ENCODE measurements at regions not wholly inside any gene's neighbourhood (a gene's known extent, or its start where the extent isn't known, plus 50 kb on each side); places are given as distances from the start of the nearest gene placed in this dataset.

DNA sequence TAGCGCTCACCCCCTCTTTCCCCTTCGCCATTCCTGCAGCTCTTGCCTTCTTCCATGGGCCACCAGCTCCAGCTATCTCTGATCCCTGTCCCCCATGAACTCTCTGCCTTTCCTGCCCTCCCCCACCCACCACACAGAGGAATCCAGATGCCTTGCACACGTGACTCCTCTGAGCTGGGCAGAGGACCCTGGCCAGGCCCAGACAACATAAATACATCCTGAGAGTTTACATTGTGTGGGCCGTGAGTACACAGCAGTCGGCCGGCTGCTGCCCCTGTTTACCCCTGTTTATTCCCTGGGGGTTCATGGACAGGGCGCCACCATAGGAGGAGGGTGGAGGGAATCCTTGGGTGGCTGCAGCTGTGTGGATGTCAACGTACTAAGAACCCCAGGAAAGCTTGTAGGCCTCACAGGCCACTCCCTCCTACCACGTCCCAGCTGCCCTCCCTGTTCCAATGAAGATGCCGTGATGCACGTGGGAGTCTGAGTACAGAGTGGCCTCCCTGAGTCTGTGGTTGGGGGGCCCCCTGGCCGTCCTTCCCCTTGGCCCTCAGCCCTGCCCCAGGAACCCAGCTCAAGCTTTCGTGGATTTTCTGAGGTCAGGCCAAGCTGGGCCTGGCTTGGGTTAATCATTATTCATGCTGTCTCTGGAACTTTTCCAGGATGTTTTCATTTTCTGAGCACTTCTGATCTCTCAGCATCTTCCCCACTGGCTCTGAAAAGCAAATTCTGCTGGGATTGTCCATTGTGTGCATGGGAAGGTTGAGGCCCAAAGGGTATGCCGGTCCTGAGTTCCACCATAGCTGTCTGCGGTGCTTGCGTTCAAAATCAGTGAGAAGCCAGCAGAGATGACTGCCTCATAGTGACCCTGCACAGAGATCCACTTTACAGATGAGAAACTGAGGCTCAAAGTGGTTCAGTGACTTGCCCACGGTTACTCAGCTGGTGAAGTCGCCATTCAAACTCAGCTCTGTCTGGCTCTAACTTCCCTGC is 136.3 kb downstream of the MRPL14 start:
- H3K36me3 ChIP-seq (ENCODE audit: insufficient read depth, low read length) = no peaks in the 10 kb centered on the region
- no peak overlapping the region for H2AFZ ChIP-seq (ENCODE audit: low read depth, low read length)
- ATAC-seq (ENCODE audit: insufficient read depth, low read depth) = peak; percentile 39; the same call in 1 of the 3 replicates
- H4K20me1 ChIP-seq (ENCODE audit: insufficient read depth, low read length) = no peaks in the 10 kb centered on the region
- no peaks in the 10 kb centered on the region for H3K79me2 ChIP-seq (ENCODE audit: insufficient read depth, low read length)
- no peak overlapping the region for H3K9ac ChIP-seq (ENCODE audit: low read depth, low read length)
- H3K4me3 ChIP-seq (ENCODE audit: low read depth in 1 of 2, low read length in 2 of 2) = no peak overlapping the region
- H3K27ac ChIP-seq (ENCODE audit: low read length) = no peak overlapping the region
- no peak for DNase-seq
- no peaks in the 10 kb centered on the region for H3K4me1 ChIP-seq (ENCODE audit: insufficient read depth, low read length)
- TF ChIP-seq, protein P1, sequence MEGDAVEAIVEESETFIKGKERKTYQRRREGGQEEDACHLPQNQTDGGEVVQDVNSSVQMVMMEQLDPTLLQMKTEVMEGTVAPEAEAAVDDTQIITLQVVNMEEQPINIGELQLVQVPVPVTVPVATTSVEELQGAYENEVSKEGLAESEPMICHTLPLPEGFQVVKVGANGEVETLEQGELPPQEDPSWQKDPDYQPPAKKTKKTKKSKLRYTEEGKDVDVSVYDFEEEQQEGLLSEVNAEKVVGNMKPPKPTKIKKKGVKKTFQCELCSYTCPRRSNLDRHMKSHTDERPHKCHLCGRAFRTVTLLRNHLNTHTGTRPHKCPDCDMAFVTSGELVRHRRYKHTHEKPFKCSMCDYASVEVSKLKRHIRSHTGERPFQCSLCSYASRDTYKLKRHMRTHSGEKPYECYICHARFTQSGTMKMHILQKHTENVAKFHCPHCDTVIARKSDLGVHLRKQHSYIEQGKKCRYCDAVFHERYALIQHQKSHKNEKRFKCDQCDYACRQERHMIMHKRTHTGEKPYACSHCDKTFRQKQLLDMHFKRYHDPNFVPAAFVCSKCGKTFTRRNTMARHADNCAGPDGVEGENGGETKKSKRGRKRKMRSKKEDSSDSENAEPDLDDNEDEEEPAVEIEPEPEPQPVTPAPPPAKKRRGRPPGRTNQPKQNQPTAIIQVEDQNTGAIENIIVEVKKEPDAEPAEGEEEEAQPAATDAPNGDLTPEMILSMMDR (IDR thresholded peaks at IDR 0.05; ENCODE audit: borderline replicate concordance, extremely low read depth, low read length, poor library complexity, severe bottlenecking) = no peak
- TF ChIP-seq EZH2 (IDR thresholded peaks at IDR 0.05; ENCODE audit: borderline replicate concordance, low read depth, low read length, severe bottlenecking) = no peak
- no peak overlapping the region for H3K4me2 ChIP-seq (ENCODE audit: insufficient read depth, low read length)
- H3K9me3 ChIP-seq (ENCODE audit: insufficient read depth, low read length, severe bottlenecking) = no peaks in the 10 kb centered on the region
- H3K27me3 ChIP-seq (ENCODE audit: insufficient read depth, low read length, poor library complexity) = peaks cover 3% of the 10 kb centered on the region

DNA sequence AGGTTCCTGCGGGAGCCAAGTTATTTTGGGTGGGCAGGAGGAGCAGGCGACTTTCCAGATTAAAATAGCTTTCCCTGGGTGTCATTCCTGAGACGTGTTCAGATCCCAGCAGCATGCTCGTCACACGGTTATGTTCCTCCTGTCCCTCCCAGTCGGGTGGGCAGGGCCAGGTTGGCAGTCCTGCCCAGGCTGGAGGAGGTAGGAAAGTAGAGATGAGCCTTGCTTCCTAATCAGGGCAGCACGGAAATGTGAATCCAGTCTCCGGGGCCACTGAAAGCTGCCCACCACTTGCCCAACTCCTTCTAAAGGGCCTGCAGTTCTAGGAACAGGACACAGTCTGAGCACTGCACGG is 137.0 kb downstream of the MRPL14 start:
- Histone ChIP-seq H3K4me2 (ENCODE audit: insufficient read depth, low read length) (no peak overlapping the region), H3K4me1 (ENCODE audit: insufficient read depth, low read length) (no peaks in the 10 kb centered on the region), H4K20me1 (ENCODE audit: insufficient read depth, low read length) (no peaks in the 10 kb centered on the region), H3K9ac (ENCODE audit: low read depth, low read length) (no peak overlapping the region), H3K4me3 (ENCODE audit: low read depth in 1 of 2, low read length in 2 of 2) (no peak overlapping the region), H3K27ac (ENCODE audit: low read length) (no peak overlapping the region), H3K9me3 (ENCODE audit: insufficient read depth, low read length, severe bottlenecking) (no peaks in the 10 kb centered on the region), H3K27me3 (ENCODE audit: insufficient read depth, low read length, poor library complexity) (peaks cover 3% of the 10 kb centered on the region), H2AFZ (ENCODE audit: low read depth, low read length) (no peak overlapping the region), H3K79me2 (ENCODE audit: insufficient read depth, low read length) (no peaks in the 10 kb centered on the region), H3K36me3 (ENCODE audit: insufficient read depth, low read length) (no peaks in the 10 kb centered on the region)
- DNase-seq (no peak), ATAC-seq (ENCODE audit: insufficient read depth, low read depth) (no peak)
- TF ChIP-seq, protein P1 (IDR thresholded peaks at IDR 0.05; ENCODE audit: borderline replicate concordance, extremely low read depth, low read length, poor library complexity, severe bottlenecking) = no peak
- TF ChIP-seq EZH2 (IDR thresholded peaks at IDR 0.05; ENCODE audit: borderline replicate concordance, low read depth, low read length, severe bottlenecking) = no peak

- Histone ChIP-seq H4K20me1 (ENCODE audit: insufficient read depth, low read length) (no peaks in the 10 kb centered on the region), H3K9ac (ENCODE audit: low read depth, low read length) (no peak overlapping the region), H3K4me2 (ENCODE audit: insufficient read depth, low read length) (no peak overlapping the region), H3K4me3 (ENCODE audit: low read depth in 1 of 2, low read length in 2 of 2) (no peak overlapping the region), H2AFZ (ENCODE audit: low read depth, low read length) (no peak overlapping the region), H3K27ac (ENCODE audit: low read length) (no peak overlapping the region), H3K36me3 (ENCODE audit: insufficient read depth, low read length) (no peaks in the 10 kb centered on the region), H3K79me2 (ENCODE audit: insufficient read depth, low read length) (no peaks in the 10 kb centered on the region), H3K9me3 (ENCODE audit: insufficient read depth, low read length, severe bottlenecking) (no peaks in the 10 kb centered on the region), H3K4me1 (ENCODE audit: insufficient read depth, low read length) (no peaks in the 10 kb centered on the region), H3K27me3 (ENCODE audit: insufficient read depth, low read length, poor library complexity) (peaks cover 3% of the 10 kb centered on the region)
- DNase-seq = no peak
- no peak for TF ChIP-seq EZH2 (IDR thresholded peaks at IDR 0.05; ENCODE audit: borderline replicate concordance, low read depth, low read length, severe bottlenecking)
- TF ChIP-seq, protein P1 (IDR thresholded peaks at IDR 0.05; ENCODE audit: borderline replicate concordance, extremely low read depth, low read length, poor library complexity, severe bottlenecking) = no peak
- no peak for ATAC-seq (ENCODE audit: insufficient read depth, low read depth)
Observed at GRCh38 chr6:43989581-43990146, 137.6 kb downstream of the MRPL14 start.

Measured in DND-41 (cell line).